Activated CD4-positive, alpha-beta T cell treated with anti-CD3 and anti-CD28 coated beads, Interleukin-2, amount 10 ng/mL, durations not matched to agents 24 days and 14 days (primary cell): ENCODE measurements at regions not wholly inside any gene's neighbourhood (a gene's known extent, or its start where the extent isn't known, plus 50 kb on each side); places are given as distances from the start of the nearest gene placed in this dataset.
A peak's percentile ranks its signal among the peaks of the same experiment; 100 is the strongest.
"Not testable (repeated sequence)": the region's sequence is repeated elsewhere in the genome, so short reads cannot be mapped to it uniquely, and the experiment has no call there.

Source experiments
- DNase-seq: peaks from one replicate; pipeline ENCODE4 v3.0.0; 2022
- H3K27ac Mint-ChIP-seq: one replicate; pipeline ENCODE4 v1.8.0; 2022; ENCODE audit warnings: mild to moderate bottlenecking, mixed read lengths
- H3K27me3 Mint-ChIP-seq: one replicate; pipeline ENCODE4 v1.8.0; 2022; ENCODE audit warnings: mixed read lengths
- H3K36me3 Mint-ChIP-seq: one replicate; pipeline ENCODE4 v1.8.0; 2022; ENCODE audit warnings: low read depth, mild to moderate bottlenecking, mixed read lengths
- H3K4me1 Mint-ChIP-seq: one replicate; pipeline ENCODE4 v1.8.0; 2021; ENCODE audit warnings: mixed read lengths
- H3K4me3 Mint-ChIP-seq: one replicate; pipeline ENCODE4 v1.8.0; 2022; ENCODE audit warnings: mild to moderate bottlenecking, moderate library complexity, mixed read lengths
- H3K9me3 Mint-ChIP-seq: one replicate; pipeline ENCODE4 v1.8.0; 2021; ENCODE audit warnings: mixed read lengths
- intact Hi-C: fragments of 100-400 bp; cut with micrococcal nuclease; formaldehyde crosslinking; loops from one replicate; pipeline ENCODE4 v1.15.1; 2023

- intact Hi-C loops: no loop called here
- Mint-ChIP-seq H3K27me3 (peaks cover 26% of the 10 kb centered on the region), H3K9me3 (no peaks in the 10 kb centered on the region), H3K36me3 (no peaks in the 10 kb centered on the region), H3K4me1 (peaks cover 2% of the 10 kb centered on the region), H3K4me3 (no peak overlapping the region), H3K27ac (no peak overlapping the region)
- DNase-seq: no peak
Observed at GRCh38 chr10:30172091-30172490, 112.7 kb upstream of the JCAD start.

- no peaks in the 10 kb centered on the region for H3K9me3 Mint-ChIP-seq
- H3K27me3 Mint-ChIP-seq: peaks cover 27% of the 10 kb centered on the region
- no peak overlapping the region for H3K27ac Mint-ChIP-seq
- H3K36me3 Mint-ChIP-seq: no peaks in the 10 kb centered on the region
- no peak for DNase-seq
- H3K4me3 Mint-ChIP-seq: no peak overlapping the region
- intact Hi-C loops: no loop called here
- peaks cover 2% of the 10 kb centered on the region for H3K4me1 Mint-ChIP-seq
Observed at GRCh38 chr10:30171601-30172000, 112.2 kb upstream of the JCAD start.

- Mint-ChIP-seq H3K27ac (no peak overlapping the region), H3K9me3 (no peaks in the 10 kb centered on the region), H3K27me3 (peaks cover 26% of the 10 kb centered on the region), H3K36me3 (no peaks in the 10 kb centered on the region), H3K4me1 (peaks cover 2% of the 10 kb centered on the region), H3K4me3 (no peak overlapping the region)
- intact Hi-C loops: no loop called here
- no peak for DNase-seq
Observed at GRCh38 chr10:30170814-30171213, 111.4 kb upstream of the JCAD start.

DNA sequence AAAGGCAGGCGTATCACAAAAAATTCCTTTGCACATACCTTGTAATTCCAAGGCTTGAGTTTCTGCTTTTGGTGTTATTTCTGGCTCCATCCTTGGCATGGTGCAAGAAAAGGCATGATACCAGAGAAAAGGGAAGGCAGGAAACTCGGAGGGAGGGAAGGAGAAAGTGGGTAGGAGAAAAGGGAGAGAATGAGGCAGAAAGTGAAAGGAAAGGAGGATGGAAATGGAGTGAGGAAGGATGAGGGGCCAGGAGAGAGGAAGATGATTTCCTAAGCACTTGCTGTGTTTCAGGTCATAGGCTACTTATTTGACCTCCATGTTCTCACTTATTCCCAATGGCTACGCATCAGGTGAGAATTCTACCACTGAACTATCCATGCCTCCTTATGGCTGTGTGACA is 110.8 kb upstream of the JCAD start:
- intact Hi-C loops: no loop called here
- Mint-ChIP-seq H3K27ac (no peak overlapping the region), H3K27me3 (peaks cover 27% of the 10 kb centered on the region), H3K4me3 (no peak overlapping the region), H3K36me3 (no peaks in the 10 kb centered on the region), H3K4me1 (peaks cover 2% of the 10 kb centered on the region), H3K9me3 (no peaks in the 10 kb centered on the region)
- no peak for DNase-seq

DNA sequence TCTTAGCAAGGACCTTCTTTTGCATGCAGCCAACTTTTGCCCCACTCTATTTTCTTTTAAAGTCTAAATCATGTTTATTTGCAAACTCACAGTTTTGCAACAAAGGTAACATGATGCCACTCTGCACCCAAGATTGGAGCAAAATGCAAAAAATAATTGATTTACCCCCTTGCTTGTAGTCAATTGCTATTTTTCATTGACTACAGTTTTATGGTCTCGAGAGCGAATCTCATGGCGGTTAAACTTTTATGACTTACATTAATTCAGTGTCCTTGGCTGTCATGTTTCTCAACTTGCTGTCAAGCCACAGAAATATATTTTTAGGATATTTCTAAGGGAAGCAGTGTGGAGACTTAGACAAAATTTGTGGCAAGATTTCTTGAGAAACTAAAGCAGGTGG is 110.0 kb upstream of the JCAD start:
- Mint-ChIP-seq H3K36me3 (no peaks in the 10 kb centered on the region), H3K4me3 (no peak overlapping the region), H3K9me3 (no peaks in the 10 kb centered on the region), H3K27ac (no peak overlapping the region), H3K4me1 (peaks cover 2% of the 10 kb centered on the region), H3K27me3 (peaks cover 30% of the 10 kb centered on the region)
- DNase-seq: no peak
- intact Hi-C loops: no loop called here

- H3K9me3 Mint-ChIP-seq: no peaks in the 10 kb centered on the region
- intact Hi-C loops: no loop called here
- no peaks in the 10 kb centered on the region for H3K36me3 Mint-ChIP-seq
- H3K27me3 Mint-ChIP-seq: peaks cover 30% of the 10 kb centered on the region
- H3K4me3 Mint-ChIP-seq: no peak overlapping the region
- no peak overlapping the region for H3K27ac Mint-ChIP-seq
- DNase-seq: no peak
- peaks cover 6% of the 10 kb centered on the region for H3K4me1 Mint-ChIP-seq
Observed at GRCh38 chr10:30166929-30167328, 107.5 kb upstream of the JCAD start.

DNA sequence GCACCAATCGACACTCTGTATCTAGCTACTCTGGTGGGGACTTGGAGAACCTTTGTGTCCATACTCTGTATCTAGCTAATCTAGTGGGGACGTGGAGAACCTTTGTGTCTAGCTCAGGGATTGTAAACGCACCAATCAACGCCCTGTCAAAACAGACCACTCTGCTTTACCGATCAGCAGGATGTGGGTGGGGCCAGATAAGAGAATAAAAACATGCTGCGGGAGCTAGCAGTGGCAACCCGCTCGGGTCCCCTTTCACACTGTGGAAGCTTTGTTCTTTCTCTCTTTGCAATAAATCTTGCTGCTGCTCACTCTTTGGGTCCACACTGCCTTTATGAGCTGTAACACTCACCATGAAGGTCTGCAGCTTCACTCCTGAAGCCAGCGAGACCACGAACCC is 104.0 kb upstream of the JCAD start:
- H3K9me3 Mint-ChIP-seq, H3K27ac Mint-ChIP-seq, DNase-seq, H3K4me1 Mint-ChIP-seq, intact Hi-C loops, H3K36me3 Mint-ChIP-seq: not testable (repeated sequence)
- Mint-ChIP-seq H3K27me3 (peaks cover 44% of the 10 kb centered on the region), H3K4me3 (peak overlapping the region; percentile 60)

DNA sequence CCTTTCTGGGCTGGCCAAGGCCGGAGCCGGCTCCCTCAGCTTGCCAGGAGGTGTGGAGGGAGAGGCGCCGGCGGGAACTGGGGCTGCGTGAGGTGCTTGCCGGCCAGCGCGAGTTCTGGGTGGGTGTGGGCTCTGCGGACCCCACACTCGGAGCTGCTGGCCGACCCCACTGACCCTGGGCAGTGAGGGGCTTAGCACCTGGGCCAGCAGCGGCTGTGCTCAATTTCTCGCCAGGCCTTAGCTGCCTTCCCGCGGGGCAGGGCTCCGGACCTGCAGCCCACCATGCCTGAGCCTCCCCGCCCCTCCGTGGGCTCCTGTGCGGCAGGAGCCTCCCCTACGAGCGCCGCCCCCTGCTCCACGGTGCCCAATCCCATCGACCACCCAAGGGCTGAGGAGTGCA is 103.4 kb upstream of the JCAD start:
- DNase-seq, H3K27ac Mint-ChIP-seq, H3K9me3 Mint-ChIP-seq, H3K4me3 Mint-ChIP-seq, intact Hi-C loops, H3K4me1 Mint-ChIP-seq, H3K36me3 Mint-ChIP-seq: not testable (repeated sequence)
- H3K27me3 Mint-ChIP-seq: peaks cover 44% of the 10 kb centered on the region

GRCh38 chr10:30160271-30160982 is 101.0 kb upstream of the JCAD start:
- H3K36me3 Mint-ChIP-seq: no peaks in the 10 kb centered on the region
- H3K9me3 Mint-ChIP-seq: peaks cover 4% of the 10 kb centered on the region
- no peak overlapping the region for H3K27ac Mint-ChIP-seq
- intact Hi-C loops: no loop called here
- H3K4me1 Mint-ChIP-seq: peaks cover 8% of the 10 kb centered on the region
- H3K27me3 Mint-ChIP-seq: peaks cover 33% of the 10 kb centered on the region
- no peak for DNase-seq
- no peak overlapping the region for H3K4me3 Mint-ChIP-seq

- Mint-ChIP-seq H3K27me3 (peaks cover 29% of the 10 kb centered on the region), H3K9me3 (peaks cover 10% of the 10 kb centered on the region), H3K4me1 (peaks cover 14% of the 10 kb centered on the region)
- H3K4me3 Mint-ChIP-seq, intact Hi-C loops, DNase-seq, H3K27ac Mint-ChIP-seq, H3K36me3 Mint-ChIP-seq: not testable (repeated sequence)
Observed at GRCh38 chr10:30159614-30160013, 100.2 kb upstream of the JCAD start.

DNA sequence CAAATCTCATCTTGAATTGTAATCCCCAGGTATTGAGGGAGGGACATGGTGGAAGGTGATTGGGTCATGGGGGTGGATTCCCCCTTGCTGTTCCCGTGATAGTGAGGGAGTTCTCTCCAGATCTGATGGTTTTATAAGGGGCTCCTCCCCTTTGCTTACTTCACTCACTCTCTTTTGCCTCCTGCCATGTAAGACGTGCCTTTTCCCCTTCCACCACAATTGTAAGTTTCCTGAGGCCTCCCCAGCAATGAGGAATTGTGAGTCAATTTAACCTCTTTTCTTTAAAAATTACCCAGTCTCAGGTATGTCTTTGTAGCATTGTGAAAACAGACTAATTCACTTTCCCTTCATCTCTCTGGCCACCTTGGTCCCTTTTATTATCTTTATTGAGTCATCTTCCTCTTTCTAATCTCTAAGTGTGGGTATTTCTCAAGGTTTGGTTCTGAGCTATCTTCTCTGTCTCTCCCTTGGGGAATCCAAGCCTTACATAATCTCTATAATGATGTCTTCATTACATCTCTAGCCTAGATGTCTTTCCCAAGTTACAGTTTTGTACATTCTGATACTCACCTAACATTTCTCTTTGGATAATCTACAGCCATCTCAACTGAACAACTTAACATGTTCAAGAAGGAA is 99.1 kb upstream of the JCAD start:
- intact Hi-C loops: no loop called here
- H3K9me3 Mint-ChIP-seq: peaks cover 18% of the 10 kb centered on the region

GRCh38 chr10:30155401-30155800 is 96.0 kb upstream of the JCAD start:
- Mint-ChIP-seq H3K4me1 (peaks cover 10% of the 10 kb centered on the region), H3K9me3 (peaks cover 18% of the 10 kb centered on the region), H3K27me3 (peaks cover 27% of the 10 kb centered on the region), H3K27ac (no peak overlapping the region), H3K4me3 (no peak overlapping the region), H3K36me3 (peaks cover 1% of the 10 kb centered on the region)
- intact Hi-C loops: no loop called here
- DNase-seq: peak; percentile 61

More for the DNA sequence above, 99.1 kb upstream of the JCAD start:
- H3K36me3 Mint-ChIP-seq: peaks cover under 1% of the 10 kb centered on the region
- H3K4me1 Mint-ChIP-seq: peaks cover 10% of the 10 kb centered on the region
- H3K27me3 Mint-ChIP-seq: peaks cover 22% of the 10 kb centered on the region
- H3K27ac Mint-ChIP-seq: no peak overlapping the region
- DNase-seq: no peak
- H3K4me3 Mint-ChIP-seq: no peak overlapping the region

GRCh38 chr10:30154561-30154960 is 95.2 kb upstream of the JCAD start:
- intact Hi-C loops: no loop called here
- no peak for DNase-seq
- Mint-ChIP-seq H3K4me1 (peaks cover 10% of the 10 kb centered on the region), H3K27me3 (peaks cover 32% of the 10 kb centered on the region), H3K27ac (no peak overlapping the region), H3K9me3 (peaks cover 18% of the 10 kb centered on the region), H3K36me3 (peaks cover 1% of the 10 kb centered on the region), H3K4me3 (no peak overlapping the region)

GRCh38 chr10:30154126-30154525 is 94.7 kb upstream of the JCAD start:
- no peak overlapping the region for H3K4me3 Mint-ChIP-seq
- H3K4me1 Mint-ChIP-seq: peaks cover 10% of the 10 kb centered on the region
- intact Hi-C loops: no loop called here
- peaks cover 21% of the 10 kb centered on the region for H3K9me3 Mint-ChIP-seq
- H3K36me3 Mint-ChIP-seq: peaks cover 1% of the 10 kb centered on the region
- no peak overlapping the region for H3K27ac Mint-ChIP-seq
- no peak for DNase-seq
- peaks cover 35% of the 10 kb centered on the region for H3K27me3 Mint-ChIP-seq
